Heart left ventricle (tissue), 13 donors: ENCODE measurements at regions not wholly inside any gene's neighbourhood (a gene's known extent, or its start where the extent isn't known, plus 50 kb on each side); places are given as distances from the start of the nearest gene placed in this dataset.

ENCODE experiments used
- POLR2A ChIP-seq, 2 donors: fragments of 450-650 bp; IDR thresholded peaks; one replicate each; pipeline ENCODE4 v1.6.1; 2017; ENCODE audit warnings: antibody characterized with exemption in 2 of 2, mild to moderate bottlenecking in 2 of 2, moderate library complexity in 2 of 2
- TF ChIP-seq, protein P1 (sequence below), 12 donors: fragments of 200-600 bp; sonication (generic) in 4 of 12; IDR thresholded peaks; one replicate each; pipeline versions ENCODE4 v1.5.0 to v1.8.0; 2018 to 2022; ENCODE audit warnings: antibody characterized with exemption in 12 of 12, mild to moderate bottlenecking in 5 of 12
- donor health status: ischemic (EF 13 %, LVEDD 7.1; RV severe dilation, severe dysfunction).
- donor health status: DM: no; HTN: yes; CAD: no.
- donor health status: DM: no; HTN: no; CAD: no.
- donor health status: ischemic (EF 25% LVEDD 6.9; RV normal size, moderate dysfunction).
- donor health status: ischemic (EF 25% LVEDD 5.7; RV mildly dilated, moderate dysfunction).
- donor health status: ischemic (EF 35%, LVEDD 5.7; RV mildly dilated, moderate dysfunction).
- donor health status: nonischemic (EF 11% LVEDD 7.7; RV severe dilation, severe dysfunction).
- donor health status: DM: yes; HTN: yes; CAD: no.
- donor health status: PGD.
- donor health status: ischemic (EF 29% LVEDD 5.4; RV normal size, mild dysfunction).
- donor health status: nonischemic (EF 23%, LVEDD 6.1; RV moderate dilation, normal function).

DNA sequence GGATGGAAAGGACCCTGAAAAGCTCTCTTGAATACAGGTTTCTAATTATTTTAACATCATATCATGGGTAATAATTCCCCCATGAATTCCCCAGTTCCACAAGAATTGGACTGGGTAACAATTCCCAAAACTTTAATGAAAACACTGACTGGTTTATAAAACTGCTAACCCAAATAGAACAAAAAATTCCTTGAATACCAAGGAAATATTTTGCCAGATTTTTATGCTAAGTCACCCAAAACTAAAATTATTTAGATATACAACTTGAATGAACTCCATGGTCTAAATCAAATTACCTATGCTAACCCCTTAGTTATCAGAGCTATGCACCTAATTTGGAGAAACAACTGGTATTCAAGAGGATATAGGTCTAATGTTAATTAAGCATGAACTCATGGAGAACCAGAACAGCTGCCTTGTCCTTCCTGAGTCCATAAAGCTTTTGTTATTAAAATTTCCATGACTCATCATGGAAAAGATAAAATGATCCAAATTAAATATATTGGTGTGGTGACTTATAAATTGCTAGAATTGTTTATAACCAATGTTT, 164.9 kb upstream of the TUT7 start:
- TF ChIP-seq, protein P1, sequence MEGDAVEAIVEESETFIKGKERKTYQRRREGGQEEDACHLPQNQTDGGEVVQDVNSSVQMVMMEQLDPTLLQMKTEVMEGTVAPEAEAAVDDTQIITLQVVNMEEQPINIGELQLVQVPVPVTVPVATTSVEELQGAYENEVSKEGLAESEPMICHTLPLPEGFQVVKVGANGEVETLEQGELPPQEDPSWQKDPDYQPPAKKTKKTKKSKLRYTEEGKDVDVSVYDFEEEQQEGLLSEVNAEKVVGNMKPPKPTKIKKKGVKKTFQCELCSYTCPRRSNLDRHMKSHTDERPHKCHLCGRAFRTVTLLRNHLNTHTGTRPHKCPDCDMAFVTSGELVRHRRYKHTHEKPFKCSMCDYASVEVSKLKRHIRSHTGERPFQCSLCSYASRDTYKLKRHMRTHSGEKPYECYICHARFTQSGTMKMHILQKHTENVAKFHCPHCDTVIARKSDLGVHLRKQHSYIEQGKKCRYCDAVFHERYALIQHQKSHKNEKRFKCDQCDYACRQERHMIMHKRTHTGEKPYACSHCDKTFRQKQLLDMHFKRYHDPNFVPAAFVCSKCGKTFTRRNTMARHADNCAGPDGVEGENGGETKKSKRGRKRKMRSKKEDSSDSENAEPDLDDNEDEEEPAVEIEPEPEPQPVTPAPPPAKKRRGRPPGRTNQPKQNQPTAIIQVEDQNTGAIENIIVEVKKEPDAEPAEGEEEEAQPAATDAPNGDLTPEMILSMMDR (IDR thresholded peaks at IDR 0.05): no peak
- no peak for TF ChIP-seq POLR2A (IDR thresholded peaks at IDR 0.05)
